GM12878 (cell line): ENCODE measurements at regions not wholly inside any gene's neighbourhood (a gene's known extent, or its start where the extent isn't known, plus 50 kb on each side); places are given as distances from the start of the nearest gene placed in this dataset.

ENCODE experiments used
- ATAC-seq: fragments of 200-7000 bp; cut with Tn5 transposase; 3 replicates; pipeline ENCODE4 v1.9.1; 2020; ENCODE audit warnings: mild to moderate bottlenecking, moderate library complexity
- BruUV-seq: library from RNA; stranded (reverse); fragments of 400-500 nt; replicated peaks from 2 replicates; lab custom pipeline; 2021; lab: Mats Ljungman, UMichigan
- CTCF ChIA-PET: fragments of 300-600 bp; sonication (Branson Sonifier 250); formaldehyde crosslinking; extraction: SDS; loops from one replicate; lab custom pipeline; 2021; ENCODE audit warnings: inconsistent platforms; lab: Yijun Ruan, JAX
- POLR2A ChIA-PET: fragments of 350-600 bp; formaldehyde crosslinking; extraction: SDS; loops from one replicate; lab custom pipeline; 2021; ENCODE audit warnings: inconsistent platforms; lab: Charles Lee
- RAD21 ChIA-PET: fragments of 300-600 bp; sonication (Branson Sonifier 250); formaldehyde crosslinking; loops from one replicate; lab custom pipeline; 2023; ENCODE audit warnings: antibody characterized with exemption; ENCODE audit not compliant: unreplicated experiment; lab: Charles Lee
- SMC1A ChIA-PET: fragments of 300-600 bp; sonication (Branson Sonifier 250); formaldehyde crosslinking; loops from one replicate; lab custom pipeline; 2023; ENCODE audit not compliant: unreplicated experiment, uncharacterized antibody; lab: Charles Lee
- DNase-seq: peaks from one replicate; pipeline ENCODE4 v3.0.0-alpha.2; 2011; ENCODE audit warnings: low read depth, low spot score
- FAIRE-seq: peaks from 3 replicates; lab custom pipeline; 2011; peaks lifted over from hg19 to GRCh38; lab: Jason Lieb, UNC
- H2AFZ ChIP-seq: 2 replicates; pipeline ENCODE4 v1.6.0; 2011; ENCODE audit warnings: low read depth, low read length, control low read depth; ENCODE audit not compliant: control insufficient read depth
- H3K27ac ChIP-seq: 2 replicates; pipeline ENCODE4 v1.5.1; 2011; ENCODE audit warnings: control low read depth; ENCODE audit not compliant: control insufficient read depth, insufficient read depth
- H3K27me3 ChIP-seq, 2 experiments: replicated peaks in 1 of 2; 2 replicates each; pipeline versions ENCODE4 v1.6.0 to v1.6.1; 2011; ENCODE audit warnings: low read length in 1 of 2; ENCODE audit not compliant: control insufficient read depth in 2 of 2, insufficient read depth in 2 of 2
- H3K36me3 ChIP-seq, 2 experiments: 2 replicates each; pipeline ENCODE4 v1.5.1; 2011; ENCODE audit warnings: low read length in 1 of 2; ENCODE audit not compliant: control insufficient read depth in 2 of 2, insufficient read depth in 2 of 2
- H3K4me1 ChIP-seq: 2 replicates; pipeline ENCODE4 v1.6.1; 2011; ENCODE audit warnings: mild to moderate bottlenecking, low read length, moderate library complexity, mixed read lengths; ENCODE audit not compliant: control insufficient read depth, insufficient read depth
- H3K4me2 ChIP-seq: 2 replicates; pipeline ENCODE4 v1.6.0; 2011; ENCODE audit warnings: control low read depth; ENCODE audit not compliant: control insufficient read depth, insufficient read depth
- H3K4me3 ChIP-seq: fragments of 200-600 bp; sonication (generic); 2 replicates; pipeline ENCODE4 v1.5.1; 2016
- H3K79me2 ChIP-seq: 2 replicates; pipeline ENCODE4 v1.6.0; 2011; ENCODE audit warnings: low read length; ENCODE audit not compliant: control insufficient read depth, insufficient read depth
- H3K9ac ChIP-seq: 2 replicates; pipeline ENCODE4 v1.8.0; 2011; ENCODE audit warnings: low read length, control low read depth, mixed read lengths; ENCODE audit not compliant: control insufficient read depth, insufficient read depth
- H3K9me3 ChIP-seq: replicated peaks from 3 replicates; pipeline ENCODE4 v1.5.1; 2011; ENCODE audit warnings: mild to moderate bottlenecking, low read length; ENCODE audit not compliant: control insufficient read depth, insufficient read depth
- H4K20me1 ChIP-seq: 2 replicates; pipeline ENCODE4 v1.6.0; 2011; ENCODE audit not compliant: control insufficient read depth, insufficient read depth
- CEBPB ChIP-seq, 2 experiments: fragments of 150-350 bp in 1 of 2; IDR thresholded peaks; 2 replicates each; pipeline ENCODE4 v1.6.1; 2012 to 2014; ENCODE audit warnings: low read depth in 2 of 2, low read length in 2 of 2, borderline replicate concordance in 1 of 2, inconsistent platforms in 1 of 2
- CHD1 ChIP-seq: IDR thresholded peaks from 2 replicates; pipeline ENCODE4 v1.6.1; 2012; ENCODE audit warnings: low read depth, low read length, improper control_type of control experiment
- E2F4 ChIP-seq: IDR thresholded peaks from 2 replicates; pipeline ENCODE4 v1.6.1; 2012; ENCODE audit warnings: low read depth, low read length, improper control_type of control experiment
- E2F8 ChIP-seq: fragments of 450-650 bp; IDR thresholded peaks from 2 replicates; pipeline ENCODE4 v1.6.1; 2018; ENCODE audit warnings: mild to moderate bottlenecking, low read depth, moderate library complexity; ENCODE audit not compliant: partially characterized antibody
- ELK1 ChIP-seq: IDR thresholded peaks from 2 replicates; pipeline ENCODE4 v1.6.1; 2012; ENCODE audit warnings: low read depth, low read length, improper control_type of control experiment
- EP300 ChIP-seq, 2 experiments: fragments of 150-350 bp in 1 of 2; IDR thresholded peaks; 2 replicates each; pipeline ENCODE4 v1.6.1; 2011 to 2012; ENCODE audit warnings: low read depth in 2 of 2, low read length in 2 of 2, borderline replicate concordance in 1 of 2, improper control_type of control experiment in 1 of 2, inconsistent platforms in 1 of 2; ENCODE audit not compliant: control insufficient read depth in 1 of 2
- ETV6 ChIP-seq, 2 experiments: fragments of 450-650 bp in 1 of 2; IDR thresholded peaks in 1 of 2; conservative IDR thresholded peaks in 1 of 2; 2 replicates each; pipeline ENCODE4 v1.6.1; 2014; ENCODE audit warnings: antibody characterized with exemption in 1 of 2, borderline replicate concordance in 1 of 2, low read depth in 1 of 2, mild to moderate bottlenecking in 1 of 2, moderate library complexity in 1 of 2
- GATAD2B ChIP-seq: fragments of 450-650 bp; conservative IDR thresholded peaks from 2 replicates; pipeline ENCODE4 v1.6.1; 2017; ENCODE audit warnings: low read depth, mild to moderate bottlenecking, moderate library complexity
- NKRF ChIP-seq: fragments of 450-650 bp; conservative IDR thresholded peaks from 2 replicates; pipeline ENCODE4 v1.6.1; 2017; ENCODE audit warnings: mild to moderate bottlenecking, moderate library complexity
- RAD21 ChIP-seq: IDR thresholded peaks from 2 replicates; pipeline ENCODE4 v1.6.1; 2011; ENCODE audit warnings: mild to moderate bottlenecking, low read depth, low read length, moderate library complexity; ENCODE audit not compliant: insufficient read depth
- RB1 ChIP-seq: fragments of 450-650 bp; formaldehyde crosslinking; IDR thresholded peaks from 2 replicates; pipeline ENCODE4 v1.6.1; 2017; ENCODE audit warnings: mild to moderate bottlenecking, borderline replicate concordance
- RBBP5 ChIP-seq: fragments of 200-600 bp; sonication (generic); conservative IDR thresholded peaks from 2 replicates; pipeline ENCODE4 v1.6.1; 2016
- SPI1 ChIP-seq: IDR thresholded peaks from 2 replicates; pipeline ENCODE4 v1.6.1; 2011; ENCODE audit warnings: low read depth, mild to moderate bottlenecking, low read length, moderate library complexity, borderline replicate concordance; ENCODE audit not compliant: insufficient read depth
- SREBF1 ChIP-seq: IDR thresholded peaks from 2 replicates; pipeline ENCODE4 v1.6.1; 2012; ENCODE audit warnings: mild to moderate bottlenecking, low read length
- YBX1 ChIP-seq: fragments of 450-650 bp; IDR thresholded peaks from 2 replicates; pipeline ENCODE4 v1.6.1; 2016; ENCODE audit warnings: antibody characterized with exemption
- ZNF24 ChIP-seq: fragments of 450-650 bp; IDR thresholded peaks from 2 replicates; pipeline ENCODE4 v1.6.1; 2017; ENCODE audit warnings: antibody characterized with exemption, mild to moderate bottlenecking
- ZNF622 ChIP-seq: fragments of 450-650 bp; IDR thresholded peaks from 2 replicates; pipeline ENCODE4 v1.6.1; 2017; ENCODE audit warnings: mild to moderate bottlenecking, inconsistent platforms
- WGBS: methylation state at CpG from one replicate; pipeline ENCODE4 v1.1.6; 2016; ENCODE audit warnings: low lambda C conversion rate; ENCODE audit not compliant: insufficient replicate concordance, insufficient coverage; ENCODE audit errors: missing lambda C conversion rate; 5-methylcytosine and 5-hydroxymethylcytosine counted together
- in situ Hi-C: fragments of 300-500 bp; cut with MboI; formaldehyde crosslinking; loops from 9 replicates; pipeline ENCODE4 v1.14.3; 2018; ENCODE audit warnings: mixed read lengths
- intact Hi-C: fragments of 100-400 bp; cut with micrococcal nuclease; formaldehyde crosslinking; loops from one replicate; pipeline ENCODE4 v1.14.2; 2022; ENCODE audit not compliant: unreplicated experiment

GRCh38 chr5:148909766-148910165, 83.4 kb downstream of the ADRB2 start (continued):
- no peak for TF ChIP-seq ETV6 (conservative IDR thresholded peaks at IDR 0.05 in 1 of 2, IDR thresholded peaks at IDR 0.05 in 1 of 2; ENCODE audit: borderline replicate concordance in 1 of 2, low read depth in 1 of 2)
- no peak for TF ChIP-seq YBX1
- no peak for TF ChIP-seq E2F8
- no peak for TF ChIP-seq RBBP5
- no peak for TF ChIP-seq SPI1
- no peak for TF ChIP-seq GATAD2B

GRCh38 chr5:148910216-148910615, 83.8 kb downstream of the ADRB2 start:
- in situ Hi-C loops, result no loop called here
- DNase-seq, result no peak
- ATAC-seq, result no peak
- H3K36me3 ChIP-seq, result no peaks in the 10 kb centered on the region
- no peak overlapping the region for H2AFZ ChIP-seq
- H3K4me3 ChIP-seq, result no peak overlapping the region
- FAIRE-seq, result no peak
- no peaks in the 10 kb centered on the region for H4K20me1 ChIP-seq
- H3K27ac ChIP-seq, result no peak overlapping the region
- no peaks in the 10 kb centered on the region for H3K79me2 ChIP-seq
- intact Hi-C loops, result no loop called here
- H3K4me2 ChIP-seq, result no peak overlapping the region
- ChIA-PET SMC1A (no interaction called here), CTCF (interaction anchor here (0.6 kb wide), 1 partner anchor 645 kb away, joined by 3 read pairs; no protein-coding TSS in a partner anchor), POLR2A (no interaction called here), RAD21 (no interaction called here)
- no TSS peak for BruUV-seq
- 8% methylated on average over 4 of the region's 4 CpGs for WGBS
- no peaks in the 10 kb centered on the region; a peak in 1 of 4 replicates for H3K27me3 ChIP-seq
- no peaks in the 10 kb centered on the region for H3K9me3 ChIP-seq
- H3K4me1 ChIP-seq, result no peaks in the 10 kb centered on the region; the same call in 1 of the 2 replicates
- no peak overlapping the region for H3K9ac ChIP-seq
- TF ChIP-seq ELK1 (no peak), EP300 (IDR thresholded peaks at IDR 0.05; ENCODE audit: borderline replicate concordance in 1 of 2, control insufficient read depth in 1 of 2, low read depth in 2 of 2, low read length in 2 of 2) (no peak), RAD21 (no peak), ZNF622 (no peak), CEBPB (IDR thresholded peaks at IDR 0.05; ENCODE audit: borderline replicate concordance in 1 of 2, low read depth in 2 of 2, low read length in 2 of 2) (no peak), SREBF1 (no peak), ZNF24 (no peak), E2F4 (no peak), NKRF (no peak), CHD1 (no peak), RB1 (no peak)
